MM.1S (cell line): ENCODE measurements at regions not wholly inside any gene's neighbourhood (a gene's known extent, or its start where the extent isn't known, plus 50 kb on each side); places are given as distances from the start of the nearest gene placed in this dataset.

Experiments
- DNase-seq: peaks from one replicate; pipeline ENCODE4 v3.0.0-alpha.2; 2015
- H2AFZ ChIP-seq: fragments of 300-600 bp; sonication (generic); 2 replicates; pipeline ENCODE4 v1.6.0; 2016; ENCODE audit warnings: antibody characterized with exemption, low read length
- H3F3A ChIP-seq: fragments of 300-600 bp; sonication (generic); 2 replicates; pipeline ENCODE4 v1.6.1; 2016; ENCODE audit warnings: mild to moderate bottlenecking, antibody characterized with exemption, low read length, moderate library complexity, mixed read lengths; ENCODE audit not compliant: insufficient read depth
- H3K27ac ChIP-seq: fragments of 300-600 bp; sonication (generic); 2 replicates; pipeline ENCODE4 v1.5.1; 2016; ENCODE audit warnings: mild to moderate bottlenecking, low read length
- H3K27me3 ChIP-seq: fragments of 300-600 bp; sonication (generic); replicated peaks from 2 replicates; pipeline ENCODE4 v1.6.0; 2016; ENCODE audit warnings: low read length; ENCODE audit not compliant: insufficient read depth
- H3K36me3 ChIP-seq: fragments of 300-600 bp; sonication (generic); replicated peaks from 2 replicates; pipeline ENCODE4 v1.6.1; 2016; ENCODE audit warnings: mild to moderate bottlenecking, low read length, mixed read lengths; ENCODE audit not compliant: insufficient read depth
- H3K4me1 ChIP-seq: fragments of 300-600 bp; sonication (generic); 2 replicates; pipeline ENCODE4 v1.6.1; 2016; ENCODE audit warnings: low read length, mixed read lengths
- H3K4me2 ChIP-seq: fragments of 300-600 bp; sonication (generic); 2 replicates; pipeline ENCODE4 v1.6.0; 2016; ENCODE audit warnings: low read depth, low read length
- H3K4me3 ChIP-seq: fragments of 300-600 bp; sonication (generic); 2 replicates; pipeline ENCODE4 v1.5.1; 2016; ENCODE audit warnings: low read length, mixed read lengths
- H3K79me2 ChIP-seq: fragments of 300-600 bp; sonication (generic); 2 replicates; pipeline ENCODE4 v1.6.1; 2016; ENCODE audit warnings: mixed run types, low read length, mixed read lengths
- H3K9ac ChIP-seq: fragments of 300-600 bp; sonication (generic); 2 replicates; pipeline ENCODE4 v1.6.1; 2016; ENCODE audit warnings: low read length, mixed read lengths
- H3K9me2 ChIP-seq: fragments of 300-600 bp; sonication (generic); replicated peaks from 2 replicates; pipeline ENCODE4 v1.6.1; 2016; ENCODE audit warnings: mild to moderate bottlenecking, low read length, mixed read lengths; ENCODE audit not compliant: insufficient read depth
- H3K9me3 ChIP-seq: fragments of 300-600 bp; sonication (generic); replicated peaks from 2 replicates; pipeline ENCODE4 v1.6.1; 2016; ENCODE audit warnings: mild to moderate bottlenecking, low read length, mixed read lengths; ENCODE audit not compliant: insufficient read depth
- H4K20me1 ChIP-seq: fragments of 300-600 bp; sonication (generic); 2 replicates; pipeline ENCODE4 v1.6.1; 2016; ENCODE audit warnings: mild to moderate bottlenecking, low read length, moderate library complexity, mixed read lengths; ENCODE audit not compliant: insufficient read depth
- EZH2 ChIP-seq: fragments of 300-600 bp; sonication (generic); optimal IDR thresholded peaks from 2 replicates; pipeline ENCODE3; 2017; ENCODE audit warnings: low read depth, mild to moderate bottlenecking, antibody characterized with exemption, low read length, mixed read lengths
- EZH2phosphoT487 ChIP-seq: fragments of 300-600 bp; sonication (generic); IDR thresholded peaks from 2 replicates; pipeline ENCODE4 v1.6.1; 2018; ENCODE audit warnings: antibody characterized with exemption, low read length
- TF ChIP-seq, protein P1 (sequence below): fragments of 300-600 bp; sonication (generic); IDR thresholded peaks from 2 replicates; pipeline ENCODE4 v1.5.1; 2016; ENCODE audit warnings: antibody characterized with exemption, low read length, mixed read lengths

GRCh38 chr1:177586429-177586828 is 383.4 kb downstream of the SEC16B start:
- H3K79me2 ChIP-seq, result no peaks in the 10 kb centered on the region
- H3K4me3 ChIP-seq, result no peak overlapping the region
- TF ChIP-seq EZH2 (no peak), EZH2phosphoT487 (no peak)
- TF ChIP-seq, protein P1, sequence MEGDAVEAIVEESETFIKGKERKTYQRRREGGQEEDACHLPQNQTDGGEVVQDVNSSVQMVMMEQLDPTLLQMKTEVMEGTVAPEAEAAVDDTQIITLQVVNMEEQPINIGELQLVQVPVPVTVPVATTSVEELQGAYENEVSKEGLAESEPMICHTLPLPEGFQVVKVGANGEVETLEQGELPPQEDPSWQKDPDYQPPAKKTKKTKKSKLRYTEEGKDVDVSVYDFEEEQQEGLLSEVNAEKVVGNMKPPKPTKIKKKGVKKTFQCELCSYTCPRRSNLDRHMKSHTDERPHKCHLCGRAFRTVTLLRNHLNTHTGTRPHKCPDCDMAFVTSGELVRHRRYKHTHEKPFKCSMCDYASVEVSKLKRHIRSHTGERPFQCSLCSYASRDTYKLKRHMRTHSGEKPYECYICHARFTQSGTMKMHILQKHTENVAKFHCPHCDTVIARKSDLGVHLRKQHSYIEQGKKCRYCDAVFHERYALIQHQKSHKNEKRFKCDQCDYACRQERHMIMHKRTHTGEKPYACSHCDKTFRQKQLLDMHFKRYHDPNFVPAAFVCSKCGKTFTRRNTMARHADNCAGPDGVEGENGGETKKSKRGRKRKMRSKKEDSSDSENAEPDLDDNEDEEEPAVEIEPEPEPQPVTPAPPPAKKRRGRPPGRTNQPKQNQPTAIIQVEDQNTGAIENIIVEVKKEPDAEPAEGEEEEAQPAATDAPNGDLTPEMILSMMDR, result no peak
- no peaks in the 10 kb centered on the region for H3K9me2 ChIP-seq
- H3K27me3 ChIP-seq, result no peaks in the 10 kb centered on the region
- H3K9ac ChIP-seq, result no peak overlapping the region
- H3F3A ChIP-seq, result no peaks in the 10 kb centered on the region
- H3K4me1 ChIP-seq, result no peaks in the 10 kb centered on the region
- no peak overlapping the region for H3K27ac ChIP-seq
- no peak overlapping the region for H3K4me2 ChIP-seq
- H2AFZ ChIP-seq, result no peak overlapping the region
- no peaks in the 10 kb centered on the region for H3K9me3 ChIP-seq
- no peaks in the 10 kb centered on the region for H3K36me3 ChIP-seq
- DNase-seq, result no peak
- H4K20me1 ChIP-seq, result no peaks in the 10 kb centered on the region

- H3K4me1 ChIP-seq, result no peaks in the 10 kb centered on the region
- no peak for DNase-seq
- no peaks in the 10 kb centered on the region for H3K36me3 ChIP-seq
- H3K9ac ChIP-seq, result no peak overlapping the region
- H3K9me3 ChIP-seq, result no peaks in the 10 kb centered on the region
- no peaks in the 10 kb centered on the region for H3K9me2 ChIP-seq
- no peak overlapping the region for H2AFZ ChIP-seq
- no peak overlapping the region for H3K4me2 ChIP-seq
- H3K27me3 ChIP-seq, result no peaks in the 10 kb centered on the region
- no peaks in the 10 kb centered on the region for H4K20me1 ChIP-seq
- H3K4me3 ChIP-seq, result no peak overlapping the region
- no peaks in the 10 kb centered on the region for H3F3A ChIP-seq
- H3K27ac ChIP-seq, result no peak overlapping the region
- no peaks in the 10 kb centered on the region for H3K79me2 ChIP-seq
- TF ChIP-seq, protein P1, result no peak
- no peak for TF ChIP-seq EZH2phosphoT487
- TF ChIP-seq EZH2, result no peak
Measured at GRCh38 chr1:177585302-177586220, 384.3 kb downstream of the SEC16B start.

GRCh38 chr1:177573901-177574300 is 396.0 kb downstream of the SEC16B start:
- Histone ChIP-seq H3K79me2 (no peaks in the 10 kb centered on the region), H3K9ac (no peak overlapping the region), H2AFZ (no peak overlapping the region), H3K9me3 (no peaks in the 10 kb centered on the region), H3K4me3 (no peak overlapping the region), H3K27me3 (no peaks in the 10 kb centered on the region), H3K4me2 (no peak overlapping the region), H3K27ac (no peak overlapping the region), H3K36me3 (no peaks in the 10 kb centered on the region), H4K20me1 (no peaks in the 10 kb centered on the region), H3K9me2 (no peaks in the 10 kb centered on the region), H3F3A (no peaks in the 10 kb centered on the region), H3K4me1 (no peaks in the 10 kb centered on the region)
- TF ChIP-seq, protein P1, result no peak
- no peak for TF ChIP-seq EZH2phosphoT487
- no peak for TF ChIP-seq EZH2
- no peak for DNase-seq
